ENCODE measurements at regions not wholly inside any gene's neighbourhood (a gene's known extent, or its start where the extent isn't known, plus 50 kb on each side); places are given as distances from the start of the nearest gene placed in this dataset.

DNA sequence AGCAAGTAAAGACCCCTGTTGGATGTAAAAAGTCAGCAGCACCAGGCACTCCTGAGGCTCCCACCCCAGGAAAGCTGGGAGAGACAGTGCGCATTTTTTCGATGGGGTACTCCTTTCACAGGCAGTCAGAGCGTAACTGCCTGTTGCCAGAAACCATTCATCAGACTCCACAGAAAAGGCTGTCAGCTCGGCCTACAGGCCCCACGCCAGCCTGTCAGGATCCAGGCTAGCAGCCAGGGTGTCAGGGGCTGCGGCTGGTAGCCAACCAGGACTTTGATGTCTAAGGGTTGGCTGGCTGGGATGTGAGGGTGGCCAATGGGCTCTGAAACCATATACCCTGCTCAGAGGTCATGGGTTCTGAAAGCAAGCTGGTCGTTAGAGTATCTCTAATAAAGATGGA lies 164.5 kb downstream of the WNT5A start:
- Mint-ChIP-seq H3K27me3 (ENCODE audit: insufficient read depth, unreplicated experiment) (peaks cover 5% of the 10 kb centered on the region), H3K4me1 (ENCODE audit: low read depth, unreplicated experiment) (no peaks in the 10 kb centered on the region), H3K36me3 (ENCODE audit: insufficient read depth, unreplicated experiment) (no peaks in the 10 kb centered on the region), H3K27ac (ENCODE audit: unreplicated experiment) (no peak overlapping the region), H3K9me3 (ENCODE audit: unreplicated experiment) (no peaks in the 10 kb centered on the region), H3K4me3 (ENCODE audit: unreplicated experiment) (no peak overlapping the region)
- Histone ChIP-seq H3K4me3 (ENCODE audit: low read depth, low read length) (no peak overlapping the region), H3K4me1 (no peaks in the 10 kb centered on the region), H3K9me3 (no peaks in the 10 kb centered on the region), H3K36me3 (ENCODE audit: control insufficient read depth, insufficient read depth, low read length) (no peaks in the 10 kb centered on the region), H3K27me3 (replicated peaks; ENCODE audit: control insufficient read depth, insufficient read depth, low read length) (no peaks in the 10 kb centered on the region)
- ChIA-PET POLR2A (no interaction called here), CTCF (no interaction called here)
- BruUV-seq (replicated peaks): no TSS peak
- TF ChIP-seq, protein P1, sequence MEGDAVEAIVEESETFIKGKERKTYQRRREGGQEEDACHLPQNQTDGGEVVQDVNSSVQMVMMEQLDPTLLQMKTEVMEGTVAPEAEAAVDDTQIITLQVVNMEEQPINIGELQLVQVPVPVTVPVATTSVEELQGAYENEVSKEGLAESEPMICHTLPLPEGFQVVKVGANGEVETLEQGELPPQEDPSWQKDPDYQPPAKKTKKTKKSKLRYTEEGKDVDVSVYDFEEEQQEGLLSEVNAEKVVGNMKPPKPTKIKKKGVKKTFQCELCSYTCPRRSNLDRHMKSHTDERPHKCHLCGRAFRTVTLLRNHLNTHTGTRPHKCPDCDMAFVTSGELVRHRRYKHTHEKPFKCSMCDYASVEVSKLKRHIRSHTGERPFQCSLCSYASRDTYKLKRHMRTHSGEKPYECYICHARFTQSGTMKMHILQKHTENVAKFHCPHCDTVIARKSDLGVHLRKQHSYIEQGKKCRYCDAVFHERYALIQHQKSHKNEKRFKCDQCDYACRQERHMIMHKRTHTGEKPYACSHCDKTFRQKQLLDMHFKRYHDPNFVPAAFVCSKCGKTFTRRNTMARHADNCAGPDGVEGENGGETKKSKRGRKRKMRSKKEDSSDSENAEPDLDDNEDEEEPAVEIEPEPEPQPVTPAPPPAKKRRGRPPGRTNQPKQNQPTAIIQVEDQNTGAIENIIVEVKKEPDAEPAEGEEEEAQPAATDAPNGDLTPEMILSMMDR (IDR thresholded peaks at IDR 0.05; ENCODE audit: insufficient read depth in 1 of 2, low read depth in 1 of 2, low read length in 1 of 2, severe bottlenecking in 1 of 2, unreplicated experiment in 1 of 2): no peak
- intact Hi-C loops (cut with micrococcal nuclease; ENCODE audit: unreplicated experiment): no loop called here
- no peak for DNase-seq

DNA sequence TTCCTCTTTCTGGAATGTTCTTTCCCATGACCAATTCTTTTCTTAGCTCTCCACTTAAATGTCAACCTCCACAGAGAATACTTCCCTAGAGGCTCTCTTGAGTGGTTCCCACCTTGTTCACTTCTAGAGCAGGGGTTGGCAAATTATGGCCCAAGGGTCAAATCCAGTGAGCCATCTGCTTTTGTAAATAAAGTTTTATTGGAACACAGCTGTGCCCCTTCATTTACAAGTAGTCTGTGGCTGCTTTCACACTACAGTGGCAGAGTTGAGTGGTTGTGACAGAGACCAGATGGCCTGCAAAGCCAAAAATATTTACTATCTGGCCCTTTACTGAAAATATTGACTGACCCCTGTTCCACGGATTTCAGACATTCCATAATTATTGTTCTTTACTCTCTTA lies 166.2 kb downstream of the WNT5A start:
- TF ChIP-seq, protein P1 (IDR thresholded peaks at IDR 0.05; ENCODE audit: insufficient read depth in 1 of 2, low read depth in 1 of 2, low read length in 1 of 2, severe bottlenecking in 1 of 2, unreplicated experiment in 1 of 2): no peak
- CTCF ChIA-PET: no interaction called here
- intact Hi-C loops (cut with micrococcal nuclease; ENCODE audit: unreplicated experiment): no loop called here

DNA sequence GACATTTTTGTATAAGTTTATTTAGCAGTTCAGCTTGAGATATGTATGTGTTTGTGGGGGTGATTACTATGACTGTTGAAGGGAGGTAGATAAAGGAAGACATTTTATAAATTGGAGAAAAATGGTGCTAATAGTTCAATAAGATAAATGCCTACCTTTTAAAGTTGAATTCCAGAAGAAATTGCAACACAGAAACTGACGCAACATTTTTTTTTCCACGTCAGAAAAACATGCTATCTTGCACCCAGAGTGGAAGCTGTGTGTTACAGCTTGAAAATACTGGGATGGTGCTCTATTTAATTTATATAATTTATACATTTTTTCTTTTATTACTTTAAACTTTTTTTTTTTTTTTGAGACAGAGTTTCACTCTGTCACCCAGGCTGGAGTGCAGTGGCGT lies 171.7 kb downstream of the WNT5A start:
- Mint-ChIP-seq H3K27ac (ENCODE audit: unreplicated experiment) (no peak overlapping the region), H3K4me1 (ENCODE audit: low read depth, unreplicated experiment) (no peaks in the 10 kb centered on the region), H3K27me3 (ENCODE audit: insufficient read depth, unreplicated experiment) (peaks cover 4% of the 10 kb centered on the region), H3K9me3 (ENCODE audit: unreplicated experiment) (no peaks in the 10 kb centered on the region), H3K4me3 (ENCODE audit: unreplicated experiment) (no peak overlapping the region), H3K36me3 (ENCODE audit: insufficient read depth, unreplicated experiment) (no peaks in the 10 kb centered on the region)
- no peaks in the 10 kb centered on the region; the same call in 1 of the 2 replicates for H3K27me3 ChIP-seq (replicated peaks; ENCODE audit: control insufficient read depth, insufficient read depth, low read length)
- no peaks in the 10 kb centered on the region for H3K4me1 ChIP-seq
- no peak for DNase-seq
- no peaks in the 10 kb centered on the region for H3K36me3 ChIP-seq (ENCODE audit: control insufficient read depth, insufficient read depth, low read length)
- no peaks in the 10 kb centered on the region for H3K9me3 ChIP-seq
- POLR2A ChIA-PET: no interaction called here
- no TSS peak for BruUV-seq (replicated peaks)
- H3K4me3 ChIP-seq (ENCODE audit: low read depth, low read length): no peak overlapping the region
- intact Hi-C loops (cut with micrococcal nuclease; ENCODE audit: unreplicated experiment): no loop called here
- TF ChIP-seq, protein P1 (IDR thresholded peaks at IDR 0.05; ENCODE audit: insufficient read depth in 1 of 2, low read depth in 1 of 2, low read length in 1 of 2, severe bottlenecking in 1 of 2, unreplicated experiment in 1 of 2): no peak
- CTCF ChIA-PET: no interaction called here

More for the DNA sequence above, 166.2 kb downstream of the WNT5A start:
- Mint-ChIP-seq H3K36me3 (ENCODE audit: insufficient read depth, unreplicated experiment) (no peaks in the 10 kb centered on the region), H3K9me3 (ENCODE audit: unreplicated experiment) (no peaks in the 10 kb centered on the region), H3K4me1 (ENCODE audit: low read depth, unreplicated experiment) (no peaks in the 10 kb centered on the region), H3K27ac (ENCODE audit: unreplicated experiment) (no peak overlapping the region), H3K27me3 (ENCODE audit: insufficient read depth, unreplicated experiment) (peaks cover 5% of the 10 kb centered on the region), H3K4me3 (ENCODE audit: unreplicated experiment) (no peak overlapping the region)
- Histone ChIP-seq H3K4me3 (ENCODE audit: low read depth, low read length) (no peak overlapping the region), H3K36me3 (ENCODE audit: control insufficient read depth, insufficient read depth, low read length) (no peaks in the 10 kb centered on the region), H3K4me1 (no peaks in the 10 kb centered on the region), H3K9me3 (no peaks in the 10 kb centered on the region), H3K27me3 (replicated peaks; ENCODE audit: control insufficient read depth, insufficient read depth, low read length) (no peaks in the 10 kb centered on the region)
- BruUV-seq (replicated peaks): no TSS peak
- POLR2A ChIA-PET: no interaction called here
- no peak for DNase-seq

Data from Caco-2 (cell line).